ENCODE measurements at regions not wholly inside any gene's neighbourhood (a gene's known extent, or its start where the extent isn't known, plus 50 kb on each side); places are given as distances from the start of the nearest gene placed in this dataset.

GRCh38 chr11:92322225-92322624, 97.6 kb downstream of the FAT3 start:
- H3K9me3 ChIP-seq, result no peaks in the 10 kb centered on the region
- TF ChIP-seq EP300 (IDR thresholded peaks at IDR 0.05; ENCODE audit: low read depth) (no peak), POLR2A (IDR thresholded peaks at IDR 0.05) (no peak), CTCF (IDR thresholded peaks at IDR 0.05) (no peak), POLR2AphosphoS5 (IDR thresholded peaks at IDR 0.05) (no peak)
- WGBS, 2 donors (ENCODE audit: low coverage in 1 of 2), result 81 to 82% methylated on average over 3 of the region's 3 CpGs
- H3K27ac ChIP-seq, result no peak overlapping the region
- in situ Hi-C loops (cut with MboI; ENCODE audit: low pct_ligation_motif_present in 1 of 4, low pct_unique_long_range_greater_than_20kb in 1 of 4, low sequenced_read_pairs in 3 of 4), result no loop called here
- intact Hi-C loops (cut with DNase I; ENCODE audit: low total_unique reads), result no loop called here
- DNase-seq, result no peak
- no peaks in the 10 kb centered on the region for H3K27me3 ChIP-seq
- no peaks in the 10 kb centered on the region for H3K4me1 ChIP-seq
- H3K4me3 ChIP-seq, result no peak overlapping the region
- no peaks in the 10 kb centered on the region for H3K36me3 ChIP-seq

DNA sequence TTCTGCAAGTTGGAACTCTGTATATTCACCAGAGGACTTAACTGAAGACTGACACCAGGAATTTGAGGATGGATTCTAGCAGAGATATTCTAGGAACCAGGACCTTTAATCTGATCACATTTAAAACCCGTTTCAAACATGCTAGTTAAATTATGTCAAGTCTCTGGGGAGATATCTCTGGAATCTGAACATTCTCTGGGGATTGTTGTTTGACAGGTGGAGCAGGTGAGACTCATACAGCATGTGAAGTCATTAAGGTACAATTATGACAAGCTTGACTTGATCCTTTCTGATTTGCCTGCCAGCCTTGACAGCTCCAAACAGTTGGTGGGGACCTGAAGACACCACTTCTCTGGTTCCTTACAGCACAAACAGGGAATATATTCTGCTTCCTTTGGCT, 100.3 kb downstream of the FAT3 start:
- Histone ChIP-seq H3K9me3 (no peaks in the 10 kb centered on the region), H3K36me3 (no peaks in the 10 kb centered on the region), H3K27ac (no peak overlapping the region), H3K27me3 (no peaks in the 10 kb centered on the region), H3K4me1 (no peaks in the 10 kb centered on the region), H3K4me3 (no peak overlapping the region)
- 33 to 55% methylated on average over 1 of the region's 1 CpG for WGBS, 2 donors (ENCODE audit: low coverage in 1 of 2)
- in situ Hi-C loops (cut with MboI; ENCODE audit: low pct_ligation_motif_present in 1 of 4, low pct_unique_long_range_greater_than_20kb in 1 of 4, low sequenced_read_pairs in 3 of 4), result no loop called here
- no peak for TF ChIP-seq POLR2A (IDR thresholded peaks at IDR 0.05)
- intact Hi-C loops (cut with DNase I; ENCODE audit: low total_unique reads), result no loop called here
- DNase-seq, result no peak

DNA sequence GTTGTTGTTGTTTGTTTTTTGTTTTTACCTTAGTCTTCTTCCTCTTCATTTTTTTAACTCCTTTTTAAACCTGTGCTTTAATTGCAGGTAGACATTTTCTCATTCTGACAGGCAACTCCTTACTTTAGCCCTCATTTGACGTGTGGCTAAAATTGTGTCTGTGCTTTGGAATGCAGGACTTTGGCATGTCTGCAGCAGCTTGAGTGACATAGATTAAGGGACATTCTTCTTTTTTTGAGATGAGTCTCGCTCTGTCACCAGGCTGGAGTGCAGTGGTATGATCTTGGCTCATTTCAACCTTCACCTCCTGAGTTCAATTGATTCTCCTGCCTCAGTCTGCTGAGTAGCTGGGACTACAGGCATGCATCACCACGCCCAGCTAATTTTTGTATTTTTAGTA, 100.8 kb downstream of the FAT3 start:
- H3K27ac ChIP-seq, result no peak overlapping the region
- H3K27me3 ChIP-seq, result no peaks in the 10 kb centered on the region
- no peaks in the 10 kb centered on the region for H3K36me3 ChIP-seq
- TF ChIP-seq CTCF (IDR thresholded peaks at IDR 0.05) (no peak), POLR2AphosphoS5 (IDR thresholded peaks at IDR 0.05) (no peak), EP300 (IDR thresholded peaks at IDR 0.05; ENCODE audit: low read depth) (no peak), POLR2A (IDR thresholded peaks at IDR 0.05) (no peak)
- intact Hi-C loops (cut with DNase I; ENCODE audit: low total_unique reads) (no loop called here), in situ Hi-C loops (cut with MboI; ENCODE audit: low pct_ligation_motif_present in 1 of 4, low pct_unique_long_range_greater_than_20kb in 1 of 4, low sequenced_read_pairs in 3 of 4) (no loop called here)
- WGBS, 2 donors (ENCODE audit: low coverage in 1 of 2), result 86 to 100% methylated on average over 1 to 3 of the region's 3 CpGs
- H3K9me3 ChIP-seq, result no peaks in the 10 kb centered on the region
- no peak overlapping the region for H3K4me3 ChIP-seq
- DNase-seq, result no peak
- no peaks in the 10 kb centered on the region for H3K4me1 ChIP-seq

- intact Hi-C loops (cut with DNase I; ENCODE audit: low total_unique reads), result no loop called here
- Histone ChIP-seq H3K36me3 (no peaks in the 10 kb centered on the region), H3K27me3 (no peaks in the 10 kb centered on the region), H3K4me3 (no peak overlapping the region), H3K4me1 (no peaks in the 10 kb centered on the region), H3K9me3 (no peaks in the 10 kb centered on the region), H3K27ac (no peak overlapping the region)
- WGBS, 2 donors (ENCODE audit: low coverage in 1 of 2), result 14 to 49% methylated on average over 1 to 2 of the region's 2 CpGs
- no peak for DNase-seq
- TF ChIP-seq EP300 (IDR thresholded peaks at IDR 0.05; ENCODE audit: low read depth), result no peak
- in situ Hi-C loops (cut with MboI; ENCODE audit: low pct_ligation_motif_present in 1 of 4, low pct_unique_long_range_greater_than_20kb in 1 of 4, low sequenced_read_pairs in 3 of 4), result no loop called here
Observed at GRCh38 chr11:92329137-92329536, 104.5 kb downstream of the FAT3 start.

- WGBS, 2 donors (ENCODE audit: low coverage in 1 of 2), result 35 to 50% methylated on average over 2 of the region's 2 CpGs
- in situ Hi-C loops (cut with MboI; ENCODE audit: low pct_ligation_motif_present in 1 of 4, low pct_unique_long_range_greater_than_20kb in 1 of 4, low sequenced_read_pairs in 3 of 4), result no loop called here
- TF ChIP-seq POLR2A (IDR thresholded peaks at IDR 0.05) (no peak), EP300 (IDR thresholded peaks at IDR 0.05; ENCODE audit: low read depth) (no peak), CTCF (IDR thresholded peaks at IDR 0.05) (no peak)
- intact Hi-C loops (cut with DNase I; ENCODE audit: low total_unique reads), result no loop called here
- Histone ChIP-seq H3K36me3 (no peaks in the 10 kb centered on the region), H3K9me3 (no peaks in the 10 kb centered on the region), H3K4me1 (no peaks in the 10 kb centered on the region), H3K27ac (no peak overlapping the region), H3K4me3 (no peak overlapping the region), H3K27me3 (no peaks in the 10 kb centered on the region)
- DNase-seq, result no peak
Observed at GRCh38 chr11:92329646-92330045, 105.0 kb downstream of the FAT3 start.

All from transverse colon (tissue), 4 donors.